GM18873 (cell line): ENCODE measurements at regions not wholly inside any gene's neighbourhood (a gene's known extent, or its start where the extent isn't known, plus 50 kb on each side); places are given as distances from the start of the nearest gene placed in this dataset.

Experiments used
- ATAC-seq: cut with Tn5 transposase; IDR thresholded peaks from one replicate; pipeline ENCODE4 v1.9.1; 2021; ENCODE audit warnings: mild to moderate bottlenecking, moderate library complexity, moderate number of reproducible peaks; ENCODE audit not compliant: unreplicated experiment, low FRiP score

GRCh38 chr20:24761220-24762065 is 187.6 kb upstream of the CST7 start:
- ATAC-seq, result no peak

- no peak for ATAC-seq
Measured at GRCh38 chr20:24762371-24762770, 186.7 kb upstream of the CST7 start.

- no peak for ATAC-seq
Measured at GRCh38 chr20:24762791-24763350, 186.2 kb upstream of the CST7 start.

- no peak for ATAC-seq
Measured at GRCh38 chr20:24763386-24764026, 185.6 kb upstream of the CST7 start.

- ATAC-seq, result no peak
Measured at GRCh38 chr20:24764027-24764793, 184.9 kb upstream of the CST7 start.

- ATAC-seq, result no peak
Measured at GRCh38 chr20:24764794-24765202, 184.3 kb upstream of the CST7 start.

- ATAC-seq, result no peak
Measured at GRCh38 chr20:24765316-24766142, 183.5 kb upstream of the CST7 start.

- no peak for ATAC-seq
Measured at GRCh38 chr20:24766143-24766527, 182.9 kb upstream of the CST7 start.

- ATAC-seq, result no peak
Measured at GRCh38 chr20:24766826-24767622, 182.0 kb upstream of the CST7 start.

- no peak for ATAC-seq
Measured at GRCh38 chr20:24767623-24768100, 181.4 kb upstream of the CST7 start.

GRCh38 chr20:24768201-24768636 is 180.8 kb upstream of the CST7 start:
- no peak for ATAC-seq

GRCh38 chr20:24768713-24769601 is 180.1 kb upstream of the CST7 start:
- ATAC-seq, result no peak

GRCh38 chr20:24769878-24770627 is 179.0 kb upstream of the CST7 start:
- no peak for ATAC-seq

GRCh38 chr20:24770628-24771541 is 178.2 kb upstream of the CST7 start:
- ATAC-seq, result no peak

GRCh38 chr20:24771542-24772061 is 177.5 kb upstream of the CST7 start:
- no peak for ATAC-seq

- no peak for ATAC-seq
Measured at GRCh38 chr20:24772667-24773066, 176.4 kb upstream of the CST7 start.
